C4-2B (cell line): ENCODE measurements at regions not wholly inside any gene's neighbourhood (a gene's known extent, or its start where the extent isn't known, plus 50 kb on each side); places are given as distances from the start of the nearest gene placed in this dataset.

ENCODE experiments used
- ZFX ChIP-seq: fragments of 450-650 bp; IDR thresholded peaks from 2 replicates; pipeline ENCODE4 v1.6.1; 2017
- TF ChIP-seq, protein P1 (sequence below): fragments of 450-650 bp; conservative IDR thresholded peaks from 2 replicates; pipeline ENCODE4 v1.5.1; 2017; ENCODE audit warnings: mild to moderate bottlenecking

DNA sequence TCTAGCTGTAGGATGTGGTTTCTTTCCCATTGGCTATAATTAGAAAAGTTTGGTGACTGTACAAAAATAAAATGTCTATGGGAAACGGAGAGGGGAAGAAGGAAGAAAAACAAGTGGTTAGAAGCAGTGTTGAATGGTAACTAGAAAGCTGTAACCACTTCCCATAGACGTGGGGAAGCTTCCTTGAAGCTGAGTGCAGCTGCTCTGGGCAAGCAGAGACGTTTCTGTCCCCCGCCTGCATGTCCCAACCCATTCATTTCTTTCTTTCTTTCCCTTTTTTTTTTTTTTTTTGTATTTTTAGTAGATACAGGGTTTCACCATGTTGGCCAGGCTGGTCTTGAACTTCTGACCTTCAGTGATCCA is 367.8 kb upstream of the HS6ST1 start:
- TF ChIP-seq, protein P1, sequence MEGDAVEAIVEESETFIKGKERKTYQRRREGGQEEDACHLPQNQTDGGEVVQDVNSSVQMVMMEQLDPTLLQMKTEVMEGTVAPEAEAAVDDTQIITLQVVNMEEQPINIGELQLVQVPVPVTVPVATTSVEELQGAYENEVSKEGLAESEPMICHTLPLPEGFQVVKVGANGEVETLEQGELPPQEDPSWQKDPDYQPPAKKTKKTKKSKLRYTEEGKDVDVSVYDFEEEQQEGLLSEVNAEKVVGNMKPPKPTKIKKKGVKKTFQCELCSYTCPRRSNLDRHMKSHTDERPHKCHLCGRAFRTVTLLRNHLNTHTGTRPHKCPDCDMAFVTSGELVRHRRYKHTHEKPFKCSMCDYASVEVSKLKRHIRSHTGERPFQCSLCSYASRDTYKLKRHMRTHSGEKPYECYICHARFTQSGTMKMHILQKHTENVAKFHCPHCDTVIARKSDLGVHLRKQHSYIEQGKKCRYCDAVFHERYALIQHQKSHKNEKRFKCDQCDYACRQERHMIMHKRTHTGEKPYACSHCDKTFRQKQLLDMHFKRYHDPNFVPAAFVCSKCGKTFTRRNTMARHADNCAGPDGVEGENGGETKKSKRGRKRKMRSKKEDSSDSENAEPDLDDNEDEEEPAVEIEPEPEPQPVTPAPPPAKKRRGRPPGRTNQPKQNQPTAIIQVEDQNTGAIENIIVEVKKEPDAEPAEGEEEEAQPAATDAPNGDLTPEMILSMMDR, result no peak
- no peak for TF ChIP-seq ZFX
